Peyer's patch (tissue), 4 donors: ENCODE measurements at regions not wholly inside any gene's neighbourhood (a gene's known extent, or its start where the extent isn't known, plus 50 kb on each side); places are given as distances from the start of the nearest gene placed in this dataset.
"Not testable (repeated sequence)": the region's sequence is repeated elsewhere in the genome, so short reads cannot be mapped to it uniquely, and the experiment has no call there.

ENCODE experiments used
- DNase-seq, 3 donors: peaks; one replicate each; pipeline ENCODE4 v3.0.0-alpha.2; 2017 to 2019
- H3K27ac ChIP-seq, 4 donors: fragments of 200-600 bp; sonication (generic); one replicate each; pipeline ENCODE4 v1.5.1; 2016 to 2019
- H3K27me3 ChIP-seq, 2 donors: fragments of 200-600 bp; sonication (generic); one replicate each; pipeline ENCODE4 v1.5.1; 2019
- H3K36me3 ChIP-seq, 3 donors: fragments of 200-600 bp; sonication (generic); one replicate each; pipeline ENCODE4 v1.5.1; 2016 to 2019
- H3K4me1 ChIP-seq, 4 donors: fragments of 200-600 bp; sonication (generic); one replicate each; pipeline ENCODE4 v1.5.1; 2016 to 2019
- H3K4me3 ChIP-seq, 4 donors: fragments of 200-600 bp; sonication (generic); 1 replicate in 3 of 4; 2 replicates in 1 of 4; pipeline ENCODE4 v1.5.1; 2016 to 2019; ENCODE audit warnings: mild to moderate bottlenecking in 1 of 4
- H3K9me3 ChIP-seq, 4 donors: fragments of 200-600 bp; sonication (generic); one replicate each; pipeline ENCODE4 v1.5.1; 2016 to 2019; ENCODE audit warnings: mild to moderate bottlenecking in 1 of 4
- POLR2A ChIP-seq, 2 donors: fragments of 450-650 bp; IDR thresholded peaks; one replicate each; pipeline ENCODE4 v1.5.1; 2017; ENCODE audit warnings: antibody characterized with exemption in 2 of 2, mild to moderate bottlenecking in 2 of 2, moderate library complexity in 2 of 2
- TF ChIP-seq, protein P1 (sequence below), 6 experiments: fragments of 450-650 bp in 4 of 6; fragments of 200-600 bp in 2 of 6; sonication (generic) in 1 of 6; IDR thresholded peaks; one replicate each; pipeline ENCODE4 v1.5.1; 2017 to 2019; ENCODE audit warnings: antibody characterized with exemption in 6 of 6, mild to moderate bottlenecking in 3 of 6, moderate library complexity in 1 of 6

DNA sequence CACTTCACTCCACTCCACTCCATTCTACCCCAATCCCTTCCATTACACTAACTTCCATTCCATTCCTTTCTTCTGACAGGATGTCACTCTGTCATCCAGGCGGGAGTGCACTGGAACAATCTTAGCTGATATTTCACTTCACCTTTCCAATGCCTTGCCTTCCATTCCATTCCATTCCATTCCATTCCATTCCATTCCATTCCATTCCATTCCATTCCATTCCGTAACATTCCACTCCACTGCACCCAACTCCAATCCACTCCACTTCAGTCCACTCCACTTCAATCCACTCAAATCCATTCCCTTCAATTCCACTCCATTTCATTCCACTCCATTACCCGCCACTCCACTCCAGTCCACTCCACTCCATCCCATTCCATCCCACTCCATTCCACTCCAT, 1099.4 kb downstream of the TSPY10 start:
- peak in 1 of 3 donors; percentile 70 for DNase-seq
- H3K36me3 ChIP-seq, result no peaks in the 10 kb centered on the region
- TF ChIP-seq, protein P1, sequence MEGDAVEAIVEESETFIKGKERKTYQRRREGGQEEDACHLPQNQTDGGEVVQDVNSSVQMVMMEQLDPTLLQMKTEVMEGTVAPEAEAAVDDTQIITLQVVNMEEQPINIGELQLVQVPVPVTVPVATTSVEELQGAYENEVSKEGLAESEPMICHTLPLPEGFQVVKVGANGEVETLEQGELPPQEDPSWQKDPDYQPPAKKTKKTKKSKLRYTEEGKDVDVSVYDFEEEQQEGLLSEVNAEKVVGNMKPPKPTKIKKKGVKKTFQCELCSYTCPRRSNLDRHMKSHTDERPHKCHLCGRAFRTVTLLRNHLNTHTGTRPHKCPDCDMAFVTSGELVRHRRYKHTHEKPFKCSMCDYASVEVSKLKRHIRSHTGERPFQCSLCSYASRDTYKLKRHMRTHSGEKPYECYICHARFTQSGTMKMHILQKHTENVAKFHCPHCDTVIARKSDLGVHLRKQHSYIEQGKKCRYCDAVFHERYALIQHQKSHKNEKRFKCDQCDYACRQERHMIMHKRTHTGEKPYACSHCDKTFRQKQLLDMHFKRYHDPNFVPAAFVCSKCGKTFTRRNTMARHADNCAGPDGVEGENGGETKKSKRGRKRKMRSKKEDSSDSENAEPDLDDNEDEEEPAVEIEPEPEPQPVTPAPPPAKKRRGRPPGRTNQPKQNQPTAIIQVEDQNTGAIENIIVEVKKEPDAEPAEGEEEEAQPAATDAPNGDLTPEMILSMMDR (IDR thresholded peaks at IDR 0.05), result no peak
- no peak for TF ChIP-seq POLR2A (IDR thresholded peaks at IDR 0.05)
- H3K27me3 ChIP-seq, result no peaks in the 10 kb centered on the region
- no peak overlapping the region for H3K27ac ChIP-seq
- H3K4me3 ChIP-seq, result no peak overlapping the region
- H3K4me1 ChIP-seq, result no peaks in the 10 kb centered on the region
- H3K9me3 ChIP-seq, result no peaks in the 10 kb centered on the region

DNA sequence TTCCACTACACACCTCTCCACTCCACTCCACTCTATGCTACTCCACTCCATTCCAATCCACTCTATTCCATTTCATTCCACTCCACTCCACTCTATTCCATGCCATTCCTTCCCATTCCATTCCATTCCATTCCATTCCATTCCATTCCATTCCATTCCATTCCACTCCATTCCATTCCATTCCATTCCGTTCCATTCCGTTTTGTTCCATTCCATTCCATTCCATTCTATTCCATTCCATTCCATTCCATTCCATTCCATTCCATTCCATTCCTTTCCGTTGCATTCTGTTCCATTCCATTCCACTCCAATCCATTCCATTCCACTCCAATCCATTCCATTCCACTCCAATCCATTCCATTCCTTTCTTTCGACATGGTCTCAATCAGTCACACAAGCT, 1121.1 kb downstream of the TSPY10 start:
- H3K36me3 ChIP-seq, H3K27ac ChIP-seq, DNase-seq, H3K4me3 ChIP-seq, H3K9me3 ChIP-seq, H3K4me1 ChIP-seq, H3K27me3 ChIP-seq: not testable (repeated sequence)

DNA sequence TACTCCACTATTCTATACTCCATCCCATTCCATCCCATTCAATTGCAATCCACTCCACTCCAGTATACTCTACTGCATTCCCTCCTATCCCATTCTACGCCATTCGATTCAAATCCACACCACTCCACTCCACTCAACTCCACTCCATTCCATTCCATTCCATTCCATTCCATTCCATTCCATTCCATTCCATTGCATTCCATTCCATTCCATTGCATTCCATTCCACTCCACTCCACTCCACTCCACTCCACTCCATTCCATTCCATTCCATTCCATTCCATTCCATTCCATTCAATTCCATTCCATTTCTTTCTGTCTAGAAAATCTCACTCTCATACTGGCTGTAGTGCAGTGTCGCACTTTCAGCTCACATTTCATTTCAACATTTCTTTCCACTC, 1129.4 kb downstream of the TSPY10 start:
- H3K4me3 ChIP-seq, H3K27ac ChIP-seq, H3K36me3 ChIP-seq, DNase-seq, H3K27me3 ChIP-seq, H3K4me1 ChIP-seq, H3K9me3 ChIP-seq: not testable (repeated sequence)

DNA sequence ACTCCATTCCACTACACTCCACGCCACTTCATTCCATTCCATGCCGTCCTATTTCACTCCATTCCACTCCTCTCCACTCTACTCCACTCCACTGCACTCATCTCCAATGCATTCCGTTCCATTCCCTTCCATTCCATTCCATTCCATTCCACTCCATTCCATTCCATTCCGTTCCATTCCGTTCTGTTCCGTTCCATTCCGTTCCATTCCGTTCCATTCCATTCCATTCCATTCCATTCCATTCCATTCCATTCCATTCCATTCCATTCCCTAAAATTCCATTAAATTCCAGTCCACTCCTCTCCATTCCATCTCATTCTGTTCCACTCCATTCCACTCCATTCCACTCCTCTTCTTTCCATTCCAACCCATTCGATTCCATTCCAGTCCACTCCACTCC, 1139.1 kb downstream of the TSPY10 start:
- Histone ChIP-seq H3K27me3 (no peaks in the 10 kb centered on the region), H3K4me3 (no peak overlapping the region), H3K9me3 (no peaks in the 10 kb centered on the region), H3K4me1 (no peaks in the 10 kb centered on the region), H3K36me3 (no peaks in the 10 kb centered on the region), H3K27ac (no peak overlapping the region)
- no peak for DNase-seq
- TF ChIP-seq, protein P1 (IDR thresholded peaks at IDR 0.05), result no peak
- no peak for TF ChIP-seq POLR2A (IDR thresholded peaks at IDR 0.05)

DNA sequence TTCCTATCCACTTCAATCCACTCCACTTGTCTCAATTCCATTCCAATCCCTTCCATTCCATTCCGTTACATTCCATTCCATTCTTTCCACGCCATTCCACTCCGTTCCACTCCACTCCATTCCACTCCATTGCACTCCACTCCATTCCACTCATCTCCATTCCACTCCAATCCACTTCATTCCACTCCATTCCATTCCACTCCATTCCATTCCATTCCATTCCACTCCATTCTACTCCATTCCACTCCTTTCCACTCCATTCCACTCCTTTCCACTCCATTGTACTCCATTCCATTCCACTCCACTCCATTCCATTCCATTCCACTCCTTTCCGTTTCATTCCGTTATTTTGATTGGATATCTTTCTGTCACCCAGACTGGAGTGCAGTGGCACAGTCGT, 1158.7 kb downstream of the TSPY10 start:
- no peaks in the 10 kb centered on the region for H3K36me3 ChIP-seq
- H3K27me3 ChIP-seq, result no peaks in the 10 kb centered on the region
- DNase-seq, result no peak
- no peak overlapping the region for H3K4me3 ChIP-seq
- no peak for TF ChIP-seq POLR2A (IDR thresholded peaks at IDR 0.05)
- H3K4me1 ChIP-seq, result no peaks in the 10 kb centered on the region
- no peaks in the 10 kb centered on the region for H3K9me3 ChIP-seq
- no peak overlapping the region for H3K27ac ChIP-seq
